GM21528 (cell line): ENCODE measurements at regions not wholly inside any gene's neighbourhood (a gene's known extent, or its start where the extent isn't known, plus 50 kb on each side); places are given as distances from the start of the nearest gene placed in this dataset.
"Not testable (repeated sequence)": the region's sequence is repeated elsewhere in the genome, so short reads cannot be mapped to it uniquely, and the experiment has no call there.

Source experiments
- ATAC-seq: cut with Tn5 transposase; IDR thresholded peaks from one replicate; pipeline ENCODE4 v1.9.1; 2021; ENCODE audit warnings: mild to moderate bottlenecking, moderate library complexity; ENCODE audit not compliant: unreplicated experiment, low FRiP score

DNA sequence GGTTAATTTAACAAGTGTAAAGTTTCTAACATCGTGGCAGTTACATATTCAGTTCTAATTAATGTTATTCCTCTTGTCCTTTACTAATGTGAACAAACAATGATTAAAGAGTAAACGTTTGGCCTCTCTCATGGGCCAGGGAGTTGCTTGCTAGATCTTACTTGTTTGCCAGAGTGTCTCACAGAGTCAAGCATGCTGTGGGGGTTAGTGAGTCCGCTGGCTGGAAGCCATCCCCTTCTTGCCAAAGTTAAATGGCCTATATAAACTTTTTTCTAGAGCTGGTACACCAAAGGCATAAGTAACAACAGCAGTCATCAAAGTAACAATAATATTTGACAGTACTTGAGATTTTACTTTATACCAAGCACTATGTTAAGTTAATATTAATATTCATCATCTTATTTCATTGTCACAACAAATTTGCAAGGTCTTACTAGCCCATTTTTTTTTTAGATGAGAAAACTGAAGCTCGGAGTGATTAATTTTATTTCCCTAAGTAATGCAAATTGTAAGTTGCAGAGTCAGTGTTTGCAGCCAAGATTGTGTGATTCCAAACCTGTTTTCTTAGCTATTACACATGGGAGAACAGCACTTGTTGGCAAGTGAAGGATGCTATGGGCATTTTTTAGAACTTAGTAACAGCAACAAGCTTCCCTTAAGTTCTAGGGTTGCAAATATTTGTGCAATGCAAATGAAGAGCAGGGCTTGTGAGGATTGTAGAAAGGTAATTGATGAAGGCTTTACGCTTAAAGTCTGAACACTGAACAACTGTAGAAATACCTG is 224.5 kb downstream of the RFPL4B start:
- ATAC-seq, result no peak

DNA sequence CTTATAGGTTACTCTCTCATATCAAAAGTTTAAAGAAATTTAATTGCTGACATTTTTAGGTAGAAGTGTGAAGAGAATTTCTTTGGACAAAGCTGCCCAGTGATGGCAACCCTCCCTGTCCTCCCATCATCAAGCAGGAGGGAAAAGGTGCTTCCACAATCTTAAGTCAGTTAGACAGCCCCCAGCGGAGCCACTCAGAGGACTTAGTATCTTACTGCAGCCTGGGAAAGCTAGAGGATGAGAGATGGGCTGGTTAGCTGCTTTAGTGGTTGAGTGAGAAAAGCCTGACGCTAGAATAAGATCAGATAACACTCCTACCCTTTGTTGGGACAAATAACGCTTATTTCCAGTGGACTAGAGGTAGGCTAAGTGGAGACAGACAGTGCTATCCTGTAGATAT is 227.1 kb downstream of the RFPL4B start:
- no peak for ATAC-seq

DNA sequence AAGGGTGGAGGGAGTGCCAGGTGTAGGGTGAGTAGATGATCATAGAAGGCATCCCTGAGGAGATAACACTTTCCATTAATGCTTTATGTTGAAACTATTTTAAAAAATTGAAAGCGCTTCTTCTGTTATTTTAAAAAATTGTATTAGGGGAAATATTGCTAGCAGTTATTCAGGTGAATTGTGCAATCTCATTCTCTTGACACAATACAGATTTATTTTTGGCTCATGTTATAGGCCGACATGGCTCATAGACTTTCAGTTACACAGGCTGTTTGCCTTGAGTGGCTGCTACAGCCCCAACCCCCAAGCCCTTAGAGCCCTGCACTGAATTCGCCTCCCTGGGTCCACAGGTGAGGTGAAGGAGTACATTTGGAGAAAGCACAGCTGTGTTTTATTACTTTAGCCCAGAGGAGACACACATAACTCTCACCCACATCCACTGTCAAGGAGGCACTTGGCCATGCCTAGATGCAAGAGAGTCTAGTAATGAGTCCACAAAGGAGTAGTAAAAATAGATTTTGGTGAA is 228.2 kb downstream of the RFPL4B start:
- no peak for ATAC-seq

DNA sequence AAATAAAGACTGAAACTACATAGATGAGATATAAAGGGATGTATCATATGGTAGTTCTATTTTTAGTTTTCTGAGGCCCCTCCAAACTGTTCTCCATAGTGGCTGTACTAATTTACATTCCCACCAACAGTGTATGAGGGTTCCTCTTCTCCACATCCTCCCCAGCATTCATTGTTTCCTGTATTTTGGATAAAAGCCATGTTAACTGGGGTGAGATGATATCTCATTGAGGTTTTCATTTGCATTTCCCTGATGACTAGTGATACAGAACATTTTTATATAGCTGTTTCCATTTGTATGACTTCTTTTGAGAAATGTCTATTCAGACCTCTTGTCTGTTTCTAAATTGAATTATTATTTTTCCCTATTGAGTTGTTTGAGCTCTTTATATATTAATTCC is 229.3 kb downstream of the RFPL4B start:
- ATAC-seq, result no peak

DNA sequence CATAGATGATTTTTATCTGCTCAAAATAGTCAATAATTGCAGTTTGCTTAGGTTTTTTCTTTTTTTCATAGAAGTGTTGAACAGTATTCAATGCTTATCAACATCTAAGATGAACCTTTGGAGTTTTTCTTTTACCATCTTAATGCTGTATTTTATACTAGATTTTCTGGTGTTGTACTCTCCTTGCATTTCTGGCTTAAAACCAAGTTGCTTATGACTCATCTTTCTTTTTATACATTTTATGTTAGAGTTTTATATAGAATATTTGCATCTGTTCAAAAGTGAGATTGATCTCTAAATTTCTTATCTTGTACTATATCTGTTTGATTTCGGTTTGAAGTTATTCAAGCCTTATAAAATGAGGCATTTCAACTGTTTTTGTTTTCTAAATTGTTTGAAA is 232.5 kb downstream of the RFPL4B start:
- ATAC-seq, result no peak

DNA sequence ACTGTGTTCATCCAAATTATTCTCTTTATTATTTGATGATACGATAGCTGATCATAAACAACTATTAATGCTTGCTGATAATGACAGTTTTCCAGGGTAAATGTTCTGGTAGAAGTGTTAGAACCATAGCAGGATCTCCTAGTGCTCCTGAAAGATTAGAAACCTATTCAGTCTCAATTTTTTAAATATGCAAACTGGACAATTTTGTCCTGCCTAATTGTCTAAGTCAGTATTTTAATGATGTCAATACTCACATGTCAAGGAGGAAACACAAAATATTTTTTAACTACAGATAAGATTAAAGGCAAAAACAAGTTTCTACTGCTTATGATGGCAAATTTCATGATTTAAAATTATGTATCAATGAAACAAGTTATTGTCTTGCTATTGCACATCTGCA is 233.9 kb downstream of the RFPL4B start:
- ATAC-seq, result no peak

DNA sequence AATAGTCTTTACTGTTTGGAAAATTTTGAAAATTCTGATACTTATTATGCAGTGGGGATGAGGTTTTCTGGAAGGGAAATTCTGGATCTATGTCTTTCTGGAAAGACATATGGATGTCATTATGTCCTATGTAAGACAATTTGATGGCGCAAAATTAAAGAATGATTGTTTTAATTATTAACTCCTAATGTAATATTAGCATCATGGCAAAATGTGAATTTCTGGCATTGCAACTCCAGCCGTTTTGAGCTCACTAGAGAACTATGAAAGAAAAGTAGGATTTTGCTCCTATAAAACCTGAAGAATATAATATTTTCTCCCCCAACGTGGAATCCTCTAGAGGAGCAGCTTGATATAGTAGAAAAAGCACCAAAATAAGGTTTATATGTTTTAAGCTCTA is 243.2 kb downstream of the RFPL4B start:
- ATAC-seq, result no peak

DNA sequence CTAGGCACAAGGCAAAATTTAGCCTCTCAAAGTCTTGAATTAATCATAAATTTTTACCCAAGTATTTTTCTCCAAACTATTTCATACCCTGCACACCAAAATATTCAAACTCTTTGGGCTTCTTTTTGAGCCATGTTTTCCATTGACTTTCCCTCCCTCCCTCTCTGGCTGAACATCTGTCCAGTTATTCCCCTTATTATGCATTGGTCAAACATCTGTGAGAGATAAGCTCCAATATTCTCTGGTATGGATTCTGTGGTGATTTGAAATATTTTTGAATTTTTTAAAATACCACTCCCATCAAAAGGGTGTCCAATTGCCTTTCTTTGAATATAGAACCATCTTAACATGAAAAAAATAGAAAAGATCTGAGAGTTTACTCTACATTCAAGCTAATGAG is 244.2 kb downstream of the RFPL4B start:
- no peak for ATAC-seq

DNA sequence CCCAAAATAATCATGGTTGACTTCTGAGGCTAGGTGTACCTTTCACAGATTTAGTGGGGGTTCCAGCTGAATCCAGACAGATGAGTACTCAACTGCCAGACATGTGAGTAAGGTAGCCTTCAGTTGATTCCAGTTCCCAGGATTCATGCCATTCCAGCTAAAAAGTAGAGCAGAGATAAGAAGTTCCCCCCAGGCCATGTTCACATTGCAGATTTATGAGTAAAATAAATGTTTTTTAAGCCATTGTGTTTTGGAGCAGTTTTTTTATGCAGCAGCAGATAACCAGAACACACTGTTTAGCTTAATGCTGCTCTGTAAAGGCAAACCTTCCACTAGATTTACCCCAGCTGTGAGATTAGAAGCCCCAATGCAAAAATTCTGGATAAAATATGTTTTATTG is 245.0 kb downstream of the RFPL4B start:
- no peak for ATAC-seq

DNA sequence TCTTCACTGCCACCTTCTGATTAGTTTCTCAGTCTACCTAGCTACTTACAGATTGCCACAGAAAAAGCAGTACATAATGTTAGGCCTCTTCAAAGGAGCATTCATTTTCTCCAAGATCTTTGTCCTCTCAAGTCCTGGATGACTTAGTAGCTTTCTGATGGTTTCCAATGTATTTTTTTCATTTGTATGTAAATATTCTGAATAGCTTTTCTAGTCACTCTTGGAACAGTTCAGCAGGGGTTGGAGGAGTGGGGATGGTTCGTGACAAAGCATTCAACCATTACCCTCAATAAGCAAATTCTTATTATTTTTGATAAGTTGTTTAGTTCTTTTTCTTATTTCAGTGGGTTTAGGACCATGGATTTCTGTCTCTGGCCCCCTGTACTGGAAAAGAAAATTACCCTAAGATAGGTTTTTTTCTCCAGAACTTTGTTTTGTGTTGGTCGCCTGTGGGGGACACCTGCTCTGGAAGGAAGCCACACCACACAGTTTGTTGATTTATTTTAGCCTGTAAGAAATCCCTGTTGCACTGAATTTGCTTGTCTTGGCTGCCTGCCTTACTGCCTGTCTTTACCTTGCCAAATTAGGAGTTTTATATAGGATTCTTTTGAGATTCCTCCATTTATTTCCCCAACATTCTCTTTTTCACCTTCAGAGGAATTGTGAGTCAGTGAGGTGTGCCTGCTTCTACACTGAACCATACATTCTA is 247.9 kb downstream of the RFPL4B start:
- ATAC-seq, result no peak

DNA sequence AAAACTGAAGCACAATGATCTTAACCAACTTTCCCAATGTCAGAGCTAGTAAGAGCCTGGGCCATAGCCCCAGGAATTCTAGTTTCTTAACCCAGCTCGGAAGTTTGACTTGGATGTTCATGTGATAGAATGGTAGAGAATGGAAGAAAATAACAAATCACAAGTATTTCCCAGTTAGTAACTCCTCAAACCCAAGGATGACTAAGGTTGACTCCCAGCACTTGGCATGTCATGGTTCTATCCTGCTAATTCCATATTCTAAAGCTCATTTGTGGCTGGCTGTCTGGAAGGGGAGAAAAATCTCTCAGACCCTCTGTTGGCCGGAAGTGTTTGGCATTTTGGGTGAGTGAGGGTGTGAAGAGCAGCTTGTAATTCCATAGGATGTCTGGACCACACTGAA is 248.7 kb downstream of the RFPL4B start:
- no peak for ATAC-seq

DNA sequence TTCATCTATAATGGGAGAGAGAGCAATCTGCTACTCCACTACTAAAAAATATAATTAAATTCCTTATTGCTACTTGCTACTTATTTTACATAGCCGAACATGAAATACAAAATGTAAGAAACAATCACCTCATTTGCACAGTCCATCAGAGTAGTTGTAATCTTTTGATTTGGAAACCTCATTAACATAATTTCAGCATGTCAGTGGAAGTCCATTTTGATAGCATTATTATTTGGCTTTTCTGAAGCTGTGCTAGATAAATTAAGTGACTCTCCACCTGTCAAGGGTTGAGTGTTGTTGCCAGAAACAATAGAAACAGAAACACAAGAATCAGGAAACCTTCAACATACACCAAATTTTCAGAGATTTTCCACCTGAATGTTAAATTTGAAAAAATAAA is 250.0 kb downstream of the RFPL4B start:
- ATAC-seq, result no peak

DNA sequence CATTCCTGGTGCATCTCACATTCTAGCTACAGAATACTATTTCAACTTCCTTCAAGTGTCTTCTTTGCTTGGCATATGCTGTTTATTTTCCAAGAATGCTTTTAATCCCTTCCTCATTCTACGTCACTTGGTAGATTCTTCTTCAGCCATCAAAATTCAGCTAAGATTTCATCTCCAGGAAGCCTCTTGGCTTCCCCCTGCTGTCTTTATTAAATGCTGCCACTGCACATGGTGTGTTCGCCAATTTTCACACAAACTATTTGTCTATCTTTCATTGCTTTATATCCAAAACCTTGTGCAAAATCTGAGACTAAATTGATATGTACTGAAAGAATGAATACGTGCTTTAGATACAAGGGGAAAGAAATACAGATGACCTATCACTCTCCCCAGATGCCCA is 253.0 kb downstream of the RFPL4B start:
- no peak for ATAC-seq

DNA sequence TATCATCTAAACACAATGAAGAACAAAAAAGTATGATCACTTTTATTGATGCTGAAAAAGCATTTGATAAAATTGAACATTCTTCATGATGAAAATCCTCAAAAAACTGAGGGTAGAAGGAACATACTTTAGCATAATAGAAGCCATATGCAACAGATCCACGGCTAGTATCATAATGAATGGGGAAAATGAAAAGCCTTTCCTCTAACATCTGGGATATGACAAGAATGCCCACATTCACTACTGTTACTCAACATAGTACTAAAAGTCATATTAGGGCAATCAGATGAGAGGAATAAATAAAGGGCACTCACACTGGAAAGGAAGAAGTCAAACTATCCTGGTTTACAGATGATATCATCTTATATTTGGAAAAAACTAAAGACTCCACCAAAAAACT is 256.6 kb downstream of the RFPL4B start:
- ATAC-seq, result no peak

DNA sequence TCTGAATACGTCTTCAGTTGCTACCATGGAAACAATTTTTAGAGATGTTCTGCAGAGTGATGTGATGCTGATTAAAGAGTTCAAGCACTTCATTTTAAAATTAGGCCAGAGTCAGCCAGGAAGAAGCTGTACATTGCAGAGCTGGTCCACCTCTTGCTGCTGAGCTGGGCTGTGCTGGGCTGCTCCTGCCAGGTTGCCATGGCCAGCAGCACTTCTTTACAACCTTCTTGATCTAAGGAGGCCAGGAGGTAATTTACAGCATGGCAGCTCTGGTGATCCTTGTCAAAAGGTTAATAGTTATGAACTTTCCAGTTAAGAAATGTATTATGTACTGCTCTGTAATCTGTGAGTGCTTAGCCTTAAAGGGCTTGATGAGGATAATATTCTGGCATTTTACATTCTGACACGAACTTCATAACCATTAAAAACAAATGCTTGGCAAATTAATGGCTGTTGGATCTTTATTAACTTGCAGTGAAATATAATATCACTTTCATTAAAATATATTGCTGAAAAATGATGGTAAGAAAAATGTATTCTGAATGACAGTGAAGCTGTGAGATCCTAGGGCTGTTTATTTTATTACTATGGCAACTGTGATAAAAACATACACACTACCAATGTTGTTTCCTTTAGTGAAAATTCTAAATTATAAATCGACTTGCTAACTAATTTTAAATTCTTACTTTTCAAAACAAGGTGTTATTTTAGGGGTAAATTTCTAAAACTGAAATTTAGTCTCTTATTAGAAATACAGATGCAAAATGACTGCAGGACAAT is 259.7 kb downstream of the RFPL4B start:
- ATAC-seq, result no peak

DNA sequence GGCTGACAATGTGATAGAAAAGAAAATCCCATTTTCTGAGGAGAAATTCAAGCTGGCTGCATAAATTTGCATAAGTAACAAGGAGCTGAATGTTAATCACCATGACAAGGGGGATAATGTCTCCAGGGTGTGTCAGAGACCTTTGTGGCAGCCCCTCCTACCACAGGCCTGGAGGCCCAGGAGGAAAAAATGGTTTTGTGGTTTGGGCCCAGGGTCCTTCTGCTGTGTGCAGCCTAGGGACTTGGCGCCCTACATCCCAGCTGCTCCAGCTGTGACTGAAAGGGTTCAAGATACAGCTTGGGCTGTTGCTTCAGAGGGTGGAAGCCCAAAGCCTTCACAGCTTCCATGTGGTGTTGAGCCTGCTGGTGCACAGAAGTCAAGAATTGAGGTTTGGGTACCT is 261.8 kb downstream of the RFPL4B start:
- ATAC-seq, result not testable (repeated sequence)

DNA sequence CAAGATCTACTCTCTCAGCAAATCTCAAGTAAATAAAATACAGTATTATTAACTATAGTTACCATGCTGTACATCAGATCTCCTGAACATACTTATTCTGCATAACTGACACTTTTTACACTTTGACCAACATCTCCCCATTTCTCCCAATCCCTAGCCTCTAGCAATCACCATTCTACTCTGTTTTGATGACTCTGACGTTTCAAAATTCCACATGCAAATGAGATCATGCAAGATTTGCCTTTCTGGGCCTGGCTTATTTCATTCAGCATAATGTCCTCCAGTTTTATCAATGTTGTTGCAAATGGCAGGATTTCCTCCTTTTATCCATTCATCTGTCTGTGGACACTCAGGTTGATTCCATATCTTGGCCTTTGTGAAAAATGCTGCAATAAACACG is 266.3 kb downstream of the RFPL4B start:
- ATAC-seq, result no peak

DNA sequence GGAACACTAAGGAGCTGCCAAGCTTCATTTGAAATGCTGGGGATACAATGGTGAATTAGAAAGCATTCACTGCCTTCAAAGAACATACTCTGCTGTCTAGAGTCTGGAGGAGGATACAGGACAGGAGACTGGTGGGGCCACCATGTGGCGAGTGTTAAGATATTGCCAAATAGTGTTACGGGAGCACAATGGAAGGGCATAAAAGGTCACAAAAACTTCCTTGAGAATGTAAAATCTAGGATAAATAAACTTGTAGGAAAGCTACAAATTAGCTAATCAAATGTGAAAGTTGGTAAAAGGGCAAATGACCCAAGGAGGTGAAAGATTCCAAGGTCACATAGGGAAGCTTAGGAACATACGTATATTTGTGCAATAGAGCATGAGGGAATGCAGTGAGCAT is 271.7 kb downstream of the RFPL4B start:
- no peak for ATAC-seq

DNA sequence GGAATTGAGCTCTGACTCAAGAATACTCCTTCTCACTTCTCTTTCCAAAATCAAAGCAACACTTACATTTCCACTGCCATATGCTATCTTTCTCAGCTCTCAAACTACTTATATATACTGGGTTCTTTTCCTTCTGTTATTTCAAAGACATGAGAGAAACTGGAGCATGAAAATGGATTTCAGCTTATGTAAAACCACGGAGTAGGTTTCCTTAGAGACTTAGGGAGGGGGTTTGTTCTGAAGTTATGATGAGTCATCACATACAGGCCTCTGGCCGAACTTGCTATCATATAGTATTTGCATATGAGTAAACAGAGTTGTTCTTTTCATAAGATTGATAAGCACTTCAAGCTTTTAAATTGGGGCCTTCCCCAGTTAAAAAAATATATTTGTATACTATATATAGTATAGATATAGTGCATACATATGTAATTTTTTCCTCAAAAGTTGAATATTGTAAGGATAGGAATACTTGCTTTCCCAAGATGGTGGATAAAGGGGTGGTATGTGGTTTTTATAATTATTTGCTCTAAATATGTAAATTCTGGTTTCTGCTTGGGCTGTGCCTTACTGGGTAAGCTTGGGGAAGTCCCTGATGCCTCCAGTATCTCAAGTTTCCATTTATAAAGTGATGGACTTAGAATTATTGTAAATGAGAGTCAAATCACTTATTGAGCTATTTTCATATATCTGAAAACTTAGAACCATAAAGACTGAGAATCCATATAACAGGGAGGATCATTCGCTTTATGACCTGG is 273.9 kb downstream of the RFPL4B start:
- ATAC-seq, result no peak

DNA sequence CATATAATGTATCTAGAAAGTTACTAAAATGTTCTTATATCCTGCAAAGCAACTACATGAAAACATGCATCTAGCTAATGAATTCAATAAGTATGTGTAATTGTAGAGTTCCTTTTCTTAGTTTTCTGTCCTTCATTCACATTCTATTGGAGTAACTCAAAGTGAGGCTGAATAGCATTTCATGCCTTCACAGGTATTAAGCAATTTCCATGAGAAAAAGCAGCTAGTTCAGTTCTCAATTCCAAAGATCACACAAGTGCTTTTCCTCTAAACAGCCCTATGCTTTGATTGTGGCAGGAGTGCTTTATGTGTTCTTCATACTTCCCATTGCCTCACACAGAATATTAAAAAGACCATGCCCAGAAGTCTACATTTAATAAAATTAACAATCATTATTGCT is 274.9 kb downstream of the RFPL4B start:
- no peak for ATAC-seq
